Hepatocyte (in vitro differentiated cells): ENCODE measurements at regions not wholly inside any gene's neighbourhood (a gene's known extent, or its start where the extent isn't known, plus 50 kb on each side); places are given as distances from the start of the nearest gene placed in this dataset.

ENCODE experiments used
- DNase-seq: peaks from one replicate; pipeline ENCODE4 v3.0.0-alpha.2; 2016; ENCODE audit warnings: low spot score
- H2AFZ ChIP-seq: fragments of 200-600 bp; sonication (generic); 2 replicates; pipeline ENCODE4 v1.6.0; 2016; ENCODE audit warnings: antibody characterized with exemption, mild to moderate bottlenecking
- H3K27ac ChIP-seq: fragments of 200-600 bp; sonication (generic); 2 replicates; pipeline ENCODE4 v1.5.1; 2016; ENCODE audit warnings: mild to moderate bottlenecking
- H3K27me3 ChIP-seq: fragments of 200-600 bp; sonication (generic); 2 replicates; pipeline ENCODE4 v1.6.1; 2016
- H3K36me3 ChIP-seq: fragments of 200-600 bp; sonication (generic); replicated peaks from 2 replicates; pipeline ENCODE4 v1.5.1; 2016; ENCODE audit warnings: low read depth; ENCODE audit not compliant: insufficient read depth
- H3K4me1 ChIP-seq: fragments of 200-600 bp; sonication (generic); 2 replicates; pipeline ENCODE4 v1.5.1; 2016; ENCODE audit warnings: mild to moderate bottlenecking, moderate library complexity; ENCODE audit not compliant: insufficient read depth
- H3K4me2 ChIP-seq: fragments of 200-600 bp; sonication (generic); 2 replicates; pipeline ENCODE4 v1.6.0; 2016
- H3K4me3 ChIP-seq: fragments of 200-600 bp; sonication (generic); 2 replicates; pipeline ENCODE4 v1.5.1; 2016; ENCODE audit warnings: mild to moderate bottlenecking
- H3K79me2 ChIP-seq: fragments of 200-600 bp; sonication (generic); 2 replicates; pipeline ENCODE4 v1.6.0; 2017; ENCODE audit warnings: mild to moderate bottlenecking
- H3K9me2 ChIP-seq: fragments of 200-600 bp; sonication (generic); replicated peaks from 2 replicates; pipeline ENCODE4 v1.6.0; 2017; ENCODE audit warnings: mild to moderate bottlenecking; ENCODE audit not compliant: insufficient read depth
- H3K9me3 ChIP-seq: fragments of 200-600 bp; sonication (generic); 2 replicates; pipeline ENCODE4 v1.5.1; 2016; ENCODE audit warnings: low read depth, mild to moderate bottlenecking
- H4K20me1 ChIP-seq: fragments of 200-600 bp; sonication (generic); 2 replicates; pipeline ENCODE4 v1.6.0; 2016; ENCODE audit warnings: mild to moderate bottlenecking; ENCODE audit not compliant: insufficient read depth, poor library complexity, severe bottlenecking
- EZH2 ChIP-seq: fragments of 200-600 bp; sonication (generic); IDR thresholded peaks from 2 replicates; pipeline ENCODE4 v1.6.1; 2016; ENCODE audit warnings: antibody characterized with exemption, mild to moderate bottlenecking, borderline replicate concordance
- EZH2phosphoT487 ChIP-seq: fragments of 200-600 bp; sonication (generic); IDR thresholded peaks from one replicate; pipeline ENCODE4 v1.6.1; 2018; ENCODE audit warnings: antibody characterized with exemption, mild to moderate bottlenecking, low read depth, moderate library complexity; ENCODE audit not compliant: unreplicated experiment, severe bottlenecking
- WGBS: methylation state at CpG from one replicate; pipeline ENCODE4 v1.1.6; 2016; ENCODE audit warnings: low lambda C conversion rate; ENCODE audit errors: missing lambda C conversion rate; 5-methylcytosine and 5-hydroxymethylcytosine counted together
- TF ChIP-seq, protein P1 (sequence below): fragments of 200-600 bp; sonication (generic); IDR thresholded peaks from 2 replicates; pipeline ENCODE4 v1.5.1; 2016; ENCODE audit warnings: antibody characterized with exemption, mild to moderate bottlenecking; ENCODE audit not compliant: poor library complexity

DNA sequence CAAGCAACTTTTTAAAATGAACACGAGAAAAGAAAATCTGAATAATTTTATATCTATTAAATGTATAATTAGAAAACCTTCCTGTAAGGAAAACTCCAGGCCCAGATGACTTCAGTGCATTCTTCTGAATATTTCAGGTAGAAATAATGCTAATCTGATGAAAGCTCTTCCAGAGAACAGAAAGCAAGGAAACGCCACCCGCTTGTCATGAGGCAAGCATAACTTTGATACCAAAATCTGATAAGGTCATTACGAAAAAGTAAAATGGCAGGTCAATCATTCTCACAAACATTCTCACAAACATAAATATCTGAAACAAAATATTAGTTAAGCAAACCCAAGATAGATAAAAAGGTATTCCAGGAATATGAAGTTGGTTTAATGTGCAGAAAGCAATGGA lies 60.6 kb upstream of the PCSK6 start:
- Histone ChIP-seq H3K4me1 (no peaks in the 10 kb centered on the region), H3K9me2 (no peaks in the 10 kb centered on the region), H3K4me2 (no peak overlapping the region), H2AFZ (no peak overlapping the region), H3K27ac (no peak overlapping the region), H3K36me3 (no peaks in the 10 kb centered on the region), H3K9me3 (no peaks in the 10 kb centered on the region), H3K27me3 (no peaks in the 10 kb centered on the region), H3K79me2 (no peaks in the 10 kb centered on the region), H4K20me1 (no peaks in the 10 kb centered on the region), H3K4me3 (no peak overlapping the region)
- WGBS, result 89% methylated on average over 4 of the region's 4 CpGs
- no peak for DNase-seq
- TF ChIP-seq, protein P1, sequence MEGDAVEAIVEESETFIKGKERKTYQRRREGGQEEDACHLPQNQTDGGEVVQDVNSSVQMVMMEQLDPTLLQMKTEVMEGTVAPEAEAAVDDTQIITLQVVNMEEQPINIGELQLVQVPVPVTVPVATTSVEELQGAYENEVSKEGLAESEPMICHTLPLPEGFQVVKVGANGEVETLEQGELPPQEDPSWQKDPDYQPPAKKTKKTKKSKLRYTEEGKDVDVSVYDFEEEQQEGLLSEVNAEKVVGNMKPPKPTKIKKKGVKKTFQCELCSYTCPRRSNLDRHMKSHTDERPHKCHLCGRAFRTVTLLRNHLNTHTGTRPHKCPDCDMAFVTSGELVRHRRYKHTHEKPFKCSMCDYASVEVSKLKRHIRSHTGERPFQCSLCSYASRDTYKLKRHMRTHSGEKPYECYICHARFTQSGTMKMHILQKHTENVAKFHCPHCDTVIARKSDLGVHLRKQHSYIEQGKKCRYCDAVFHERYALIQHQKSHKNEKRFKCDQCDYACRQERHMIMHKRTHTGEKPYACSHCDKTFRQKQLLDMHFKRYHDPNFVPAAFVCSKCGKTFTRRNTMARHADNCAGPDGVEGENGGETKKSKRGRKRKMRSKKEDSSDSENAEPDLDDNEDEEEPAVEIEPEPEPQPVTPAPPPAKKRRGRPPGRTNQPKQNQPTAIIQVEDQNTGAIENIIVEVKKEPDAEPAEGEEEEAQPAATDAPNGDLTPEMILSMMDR, result no peak
- TF ChIP-seq EZH2, result no peak
- no peak for TF ChIP-seq EZH2phosphoT487

DNA sequence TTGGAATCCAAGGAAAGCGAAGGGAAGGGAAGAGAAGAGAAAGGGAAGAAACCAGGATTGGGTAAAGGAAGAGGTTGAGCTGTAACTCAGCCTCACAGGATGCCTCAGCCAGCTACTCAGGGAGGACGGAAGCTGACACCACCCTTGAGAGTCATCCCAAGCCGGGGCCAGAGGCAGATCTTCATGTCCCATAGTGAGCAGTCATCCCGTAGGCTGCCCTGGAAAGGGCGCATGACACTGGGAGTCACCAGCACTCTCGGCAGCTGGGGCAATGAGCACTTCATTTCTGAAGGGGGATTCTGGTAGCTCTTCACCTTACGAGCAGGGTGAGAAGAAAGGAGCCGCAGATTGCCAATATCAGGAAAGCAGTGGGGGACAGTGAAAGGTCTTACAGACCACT lies 60.1 kb upstream of the PCSK6 start:
- Histone ChIP-seq H3K27me3 (no peaks in the 10 kb centered on the region), H3K9me2 (no peaks in the 10 kb centered on the region), H2AFZ (no peak overlapping the region), H3K4me1 (no peaks in the 10 kb centered on the region), H3K36me3 (no peaks in the 10 kb centered on the region), H3K27ac (no peak overlapping the region), H4K20me1 (no peaks in the 10 kb centered on the region), H3K4me3 (no peak overlapping the region), H3K9me3 (no peaks in the 10 kb centered on the region), H3K79me2 (no peaks in the 10 kb centered on the region), H3K4me2 (no peak overlapping the region)
- TF ChIP-seq EZH2phosphoT487 (no peak), EZH2 (no peak)
- TF ChIP-seq, protein P1, result no peak
- 78% methylated on average over 8 of the region's 8 CpGs for WGBS
- no peak for DNase-seq

DNA sequence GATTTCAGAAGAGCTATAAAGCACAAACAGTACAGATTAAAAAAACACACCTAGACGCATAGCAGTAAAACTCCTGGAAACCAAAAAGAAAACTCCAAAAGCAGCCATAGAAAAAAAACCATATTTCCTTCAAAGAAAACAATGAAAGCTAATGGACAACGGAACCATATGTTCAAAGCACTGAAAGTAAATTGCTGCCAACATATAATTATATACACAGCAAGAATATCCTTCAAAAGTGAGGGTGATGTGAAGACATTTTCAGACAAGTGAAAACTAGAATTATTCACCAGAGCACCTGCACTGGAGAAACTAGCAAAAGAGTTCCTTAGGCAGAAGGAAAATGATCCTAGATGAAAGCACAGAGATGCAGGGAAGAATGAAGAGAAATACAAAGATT lies 58.2 kb upstream of the PCSK6 start:
- Histone ChIP-seq H3K4me1 (no peaks in the 10 kb centered on the region), H2AFZ (no peak overlapping the region), H4K20me1 (no peaks in the 10 kb centered on the region), H3K27me3 (no peaks in the 10 kb centered on the region), H3K79me2 (no peaks in the 10 kb centered on the region), H3K27ac (no peak overlapping the region), H3K4me3 (no peak overlapping the region), H3K9me3 (no peaks in the 10 kb centered on the region), H3K9me2 (no peaks in the 10 kb centered on the region), H3K36me3 (no peaks in the 10 kb centered on the region), H3K4me2 (no peak overlapping the region)
- TF ChIP-seq EZH2, result no peak
- TF ChIP-seq, protein P1, result no peak
- no peak for TF ChIP-seq EZH2phosphoT487
- 90% methylated on average over 2 of the region's 2 CpGs for WGBS
- DNase-seq, result no peak
